Lower leg skin (tissue), 3 donors: ENCODE measurements at regions not wholly inside any gene's neighbourhood (a gene's known extent, or its start where the extent isn't known, plus 50 kb on each side); places are given as distances from the start of the nearest gene placed in this dataset.

Source experiments
- POLR2A ChIP-seq, 2 donors: fragments of 450-650 bp; IDR thresholded peaks; one replicate each; pipeline ENCODE4 v1.6.1; 2016 to 2017; ENCODE audit warnings: antibody characterized with exemption in 2 of 2, mild to moderate bottlenecking in 1 of 2, moderate library complexity in 1 of 2
- TF ChIP-seq, protein P1 (sequence below), 3 donors: fragments of 450-650 bp; IDR thresholded peaks; one replicate each; pipeline ENCODE4 v1.5.1; 2016; ENCODE audit warnings: antibody characterized with exemption in 3 of 3, mild to moderate bottlenecking in 3 of 3, moderate library complexity in 2 of 3

DNA sequence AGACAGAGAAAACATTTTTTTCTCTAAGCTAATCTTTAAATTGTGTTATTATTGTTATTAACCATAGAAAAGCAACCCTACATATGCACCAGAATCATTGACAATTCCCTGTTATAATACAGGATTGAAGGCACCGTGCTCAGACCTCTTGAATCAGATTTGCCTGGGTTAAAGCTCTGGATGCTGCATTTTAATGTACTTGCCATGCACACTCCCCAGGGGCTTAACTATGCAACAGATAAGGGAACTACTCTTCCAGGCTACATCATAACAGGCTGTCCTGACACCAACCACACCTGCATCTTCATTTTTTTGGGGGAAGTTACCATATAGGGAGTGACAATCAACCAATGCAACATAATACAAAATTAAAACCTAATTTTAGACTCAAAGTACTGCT is 1187.6 kb upstream of the CDH8 start:
- TF ChIP-seq, protein P1, sequence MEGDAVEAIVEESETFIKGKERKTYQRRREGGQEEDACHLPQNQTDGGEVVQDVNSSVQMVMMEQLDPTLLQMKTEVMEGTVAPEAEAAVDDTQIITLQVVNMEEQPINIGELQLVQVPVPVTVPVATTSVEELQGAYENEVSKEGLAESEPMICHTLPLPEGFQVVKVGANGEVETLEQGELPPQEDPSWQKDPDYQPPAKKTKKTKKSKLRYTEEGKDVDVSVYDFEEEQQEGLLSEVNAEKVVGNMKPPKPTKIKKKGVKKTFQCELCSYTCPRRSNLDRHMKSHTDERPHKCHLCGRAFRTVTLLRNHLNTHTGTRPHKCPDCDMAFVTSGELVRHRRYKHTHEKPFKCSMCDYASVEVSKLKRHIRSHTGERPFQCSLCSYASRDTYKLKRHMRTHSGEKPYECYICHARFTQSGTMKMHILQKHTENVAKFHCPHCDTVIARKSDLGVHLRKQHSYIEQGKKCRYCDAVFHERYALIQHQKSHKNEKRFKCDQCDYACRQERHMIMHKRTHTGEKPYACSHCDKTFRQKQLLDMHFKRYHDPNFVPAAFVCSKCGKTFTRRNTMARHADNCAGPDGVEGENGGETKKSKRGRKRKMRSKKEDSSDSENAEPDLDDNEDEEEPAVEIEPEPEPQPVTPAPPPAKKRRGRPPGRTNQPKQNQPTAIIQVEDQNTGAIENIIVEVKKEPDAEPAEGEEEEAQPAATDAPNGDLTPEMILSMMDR (IDR thresholded peaks at IDR 0.05), result no peak
- no peak for TF ChIP-seq POLR2A (IDR thresholded peaks at IDR 0.05)
